ENCODE measurements at regions not wholly inside any gene's neighbourhood (a gene's known extent, or its start where the extent isn't known, plus 50 kb on each side); places are given as distances from the start of the nearest gene placed in this dataset.

- Histone ChIP-seq H2BK12ac (ENCODE audit: low read depth, low read length) (no peak overlapping the region), H3K9me3 (ENCODE audit: insufficient read depth in 2 of 2, low read depth in 1 of 2, low read length in 1 of 2) (no peaks in the 10 kb centered on the region), H3K56ac (replicated peaks; ENCODE audit: insufficient read length, low read depth, low read length) (no peak overlapping the region), H3K79me2 (ENCODE audit: control insufficient read depth in 1 of 2, insufficient read depth in 2 of 2, low read length in 2 of 2) (no peaks in the 10 kb centered on the region), H3K4me1 (replicated peaks in 1 of 4; ENCODE audit: control insufficient read depth in 3 of 4, insufficient read depth in 4 of 4, low read length in 3 of 4) (no peaks in the 10 kb centered on the region), H4K91ac (replicated peaks; ENCODE audit: insufficient read length, low read length) (no peak overlapping the region), H2BK15ac (ENCODE audit: low read length) (no peak overlapping the region), H4K5ac (ENCODE audit: insufficient read length, low read depth, low read length) (no peak overlapping the region), H2AFZ (ENCODE audit: low read length) (no peak overlapping the region), H3K14ac (ENCODE audit: insufficient read length) (no peak overlapping the region), H4K8ac (ENCODE audit: extremely low read depth, insufficient read depth, low read length) (no peak overlapping the region), H3K27ac (ENCODE audit: low read depth, low read length) (no peak overlapping the region), H3K23me2 (ENCODE audit: low read depth, low read length) (no peaks in the 10 kb centered on the region; the same call in 1 of the 2 replicates), H2BK20ac (ENCODE audit: low read length) (no peak overlapping the region), H3K4me3 (ENCODE audit: extremely low read depth in 1 of 4, insufficient read depth in 2 of 4, low read depth in 3 of 4, low read length in 4 of 4) (no peak overlapping the region), H2AK5ac (ENCODE audit: low read depth, low read length) (no peak overlapping the region), H3K23ac (ENCODE audit: insufficient read length) (no peak overlapping the region), H3K9ac (replicated peaks in 1 of 4; ENCODE audit: extremely low read depth in 1 of 4, low read depth in 3 of 4, low read length in 3 of 4) (no peak overlapping the region), H4K20me1 (replicated peaks in 1 of 2; ENCODE audit: control insufficient read depth in 1 of 2, insufficient read depth in 2 of 2, low read length in 2 of 2) (no peaks in the 10 kb centered on the region), H2BK120ac (replicated peaks; ENCODE audit: low read depth, low read length) (no peak overlapping the region), H3K36me3 (ENCODE audit: control insufficient read depth in 2 of 4, insufficient read depth in 4 of 4, low read length in 3 of 4) (no peaks in the 10 kb centered on the region), H2BK5ac (ENCODE audit: low read depth, low read length) (no peak overlapping the region), H3K79me1 (ENCODE audit: low read depth, low read length) (no peaks in the 10 kb centered on the region; the same call in 1 of the 2 replicates), H3K27me3 (replicated peaks in 1 of 4; ENCODE audit: control insufficient read depth in 3 of 4, extremely low read depth in 1 of 4, insufficient read depth in 3 of 4, low read length in 3 of 4) (no peaks in the 10 kb centered on the region), H3K4me2 (ENCODE audit: insufficient read depth in 1 of 2, low read depth in 2 of 2, low read length in 2 of 2) (no peak overlapping the region), H3K4ac (replicated peaks; ENCODE audit: insufficient read length, low read depth, low read length) (no peak overlapping the region), H3K18ac (ENCODE audit: extremely low read depth, low read length) (no peak overlapping the region)
- no peak for DNase-seq (ENCODE audit: low read depth in 1 of 2, low spot score in 2 of 2)
- ChIA-PET CTCF (ENCODE audit: partially characterized antibody) (interaction anchor here (0.6 to 1.4 kb wide), 2 partner anchors 25 to 276 kb away, joined by 3 to 4 read pairs; no protein-coding TSS in a partner anchor), POLR2A (ENCODE audit: partially characterized antibody) (no interaction called here)
- 82% methylated on average over 1 of the region's 1 CpG; no CpG with 5 or more reads in 1 of the 2 experiments for WGBS, 2 experiments (ENCODE audit: extremely low coverage in 1 of 2, insufficient coverage in 1 of 2, insufficient read length in 1 of 2, insufficient replicate concordance in 2 of 2, low coverage in 1 of 2, low lambda C conversion rate in 2 of 2, missing lambda C conversion rate in 1 of 2)
- FAIRE-seq = no peak
- TF ChIP-seq SP4 (IDR thresholded peaks at IDR 0.05; ENCODE audit: low read length) = no peak
- no peak for TF ChIP-seq CBX5 (IDR thresholded peaks at IDR 0.05; ENCODE audit: low read depth, low read length)
Measured at GRCh38 chr20:22055981-22056380, 350.5 kb downstream of the PAX1 start.

Measured in H1 (cell line).